H54 (cell line): ENCODE measurements at regions not wholly inside any gene's neighbourhood (a gene's known extent, or its start where the extent isn't known, plus 50 kb on each side); places are given as distances from the start of the nearest gene placed in this dataset.

Experiments used
- DNase-seq: peaks from one replicate; pipeline ENCODE4 v3.0.0; 2011; ENCODE audit warnings: low spot score, mixed read lengths; ENCODE audit not compliant: insufficient read length
- FAIRE-seq: peaks from 3 replicates; lab custom pipeline; 2011; peaks lifted over from hg19 to GRCh38; lab: Jason Lieb, UNC
- POLR2A ChIP-seq: IDR thresholded peaks from 2 replicates; pipeline ENCODE4 v1.6.1; 2011; ENCODE audit warnings: low read depth, mild to moderate bottlenecking, low read length

GRCh38 chr11:104668797-104669463, 229.3 kb downstream of the CASP12 start:
- TF ChIP-seq POLR2A, result no peak
- FAIRE-seq (peak; percentile 84), DNase-seq (peak; percentile 2)

- FAIRE-seq, result no peak
- no peak for DNase-seq
- no peak for TF ChIP-seq POLR2A
Measured at GRCh38 chr11:104666624-104667023, 231.6 kb downstream of the CASP12 start.

- FAIRE-seq (no peak), DNase-seq (no peak)
- TF ChIP-seq POLR2A, result no peak
Measured at GRCh38 chr11:104665641-104666040, 232.6 kb downstream of the CASP12 start.

- DNase-seq, result no peak
- TF ChIP-seq POLR2A, result no peak
Measured at GRCh38 chr11:104663190-104664140, 234.8 kb downstream of the CASP12 start.

GRCh38 chr11:104661901-104662300, 236.4 kb downstream of the CASP12 start:
- TF ChIP-seq POLR2A, result no peak
- FAIRE-seq (no peak), DNase-seq (no peak)

More at GRCh38 chr11:104663190-104664140, 234.8 kb downstream of the CASP12 start:
- FAIRE-seq, result no peak

GRCh38 chr11:104661471-104661870, 236.8 kb downstream of the CASP12 start:
- DNase-seq (no peak), FAIRE-seq (no peak)
- TF ChIP-seq POLR2A, result no peak

- no peak for TF ChIP-seq POLR2A
- no peak for FAIRE-seq
Measured at GRCh38 chr11:104658177-104658576, 240.1 kb downstream of the CASP12 start.

GRCh38 chr11:104657083-104657482, 241.2 kb downstream of the CASP12 start:
- no peak for TF ChIP-seq POLR2A
- FAIRE-seq (no peak), DNase-seq (no peak)

More at GRCh38 chr11:104658177-104658576, 240.1 kb downstream of the CASP12 start:
- no peak for DNase-seq

GRCh38 chr11:104655066-104655465, 243.2 kb downstream of the CASP12 start:
- FAIRE-seq (no peak), DNase-seq (no peak)
- TF ChIP-seq POLR2A, result no peak

- DNase-seq, result no peak
- TF ChIP-seq POLR2A, result no peak
- FAIRE-seq, result no peak
Measured at GRCh38 chr11:104654181-104654813, 244.0 kb downstream of the CASP12 start.

GRCh38 chr11:104653407-104653806, 244.9 kb downstream of the CASP12 start:
- FAIRE-seq, result no peak
- DNase-seq, result no peak
- TF ChIP-seq POLR2A, result no peak

- no peak for TF ChIP-seq POLR2A
- DNase-seq (no peak), FAIRE-seq (no peak)
Measured at GRCh38 chr11:104652996-104653395, 245.3 kb downstream of the CASP12 start.

GRCh38 chr11:104650234-104650633, 248.0 kb downstream of the CASP12 start:
- TF ChIP-seq POLR2A, result no peak
- FAIRE-seq, result no peak
- no peak for DNase-seq

GRCh38 chr11:104649002-104649401, 249.3 kb downstream of the CASP12 start:
- no peak for TF ChIP-seq POLR2A
- no peak for FAIRE-seq
- no peak for DNase-seq
